Activated T-cell treated with anti-CD3 and anti-CD28 coated beads, Interleukin-2, amount 50 U/mL, for 4 hours (primary cell): ENCODE measurements at regions not wholly inside any gene's neighbourhood (a gene's known extent, or its start where the extent isn't known, plus 50 kb on each side); places are given as distances from the start of the nearest gene placed in this dataset.

Experiments
- ATAC-seq, 2 donors: fragments of 200-7000 bp; cut with Tn5 transposase; one replicate each; pipeline ENCODE4 v1.10.0; 2021
- DNase-seq: peaks from one replicate; pipeline ENCODE4 v3.0.0-alpha.2; 2020
- H3K27me3 Mint-ChIP-seq: one replicate; pipeline ENCODE4 v1.8.0; 2021; ENCODE audit warnings: low read depth, mixed read lengths
- H3K36me3 Mint-ChIP-seq: one replicate; pipeline ENCODE4 v1.8.0; 2022; ENCODE audit warnings: mixed read lengths; ENCODE audit not compliant: insufficient read depth
- H3K4me1 Mint-ChIP-seq: one replicate; pipeline ENCODE4 v1.8.0; 2021; ENCODE audit warnings: low read depth, mixed read lengths
- H3K4me3 Mint-ChIP-seq: one replicate; pipeline ENCODE4 v1.8.0; 2021; ENCODE audit warnings: mild to moderate bottlenecking, moderate library complexity, mixed read lengths
- H3K9me3 Mint-ChIP-seq: one replicate; pipeline ENCODE4 v1.8.0; 2021; ENCODE audit warnings: mixed read lengths

- no peaks in the 10 kb centered on the region for H3K4me1 Mint-ChIP-seq
- H3K36me3 Mint-ChIP-seq = no peaks in the 10 kb centered on the region
- DNase-seq (no peak), ATAC-seq (no peak)
- no peaks in the 10 kb centered on the region for H3K9me3 Mint-ChIP-seq
- H3K4me3 Mint-ChIP-seq = no peak overlapping the region
- no peaks in the 10 kb centered on the region for H3K27me3 Mint-ChIP-seq
Measured at GRCh38 chrX:139091066-139091465, 379.5 kb upstream of the FGF13 start.

GRCh38 chrX:139086246-139086645 is 374.7 kb upstream of the FGF13 start:
- Mint-ChIP-seq H3K27me3 (peaks cover 2% of the 10 kb centered on the region), H3K4me1 (no peaks in the 10 kb centered on the region), H3K36me3 (no peaks in the 10 kb centered on the region), H3K4me3 (no peak overlapping the region), H3K9me3 (no peaks in the 10 kb centered on the region)
- ATAC-seq = no peak
- DNase-seq = no peak

GRCh38 chrX:139085404-139085803 is 373.9 kb upstream of the FGF13 start:
- H3K36me3 Mint-ChIP-seq = no peaks in the 10 kb centered on the region
- no peaks in the 10 kb centered on the region for H3K9me3 Mint-ChIP-seq
- ATAC-seq (no peak), DNase-seq (no peak)
- H3K4me1 Mint-ChIP-seq = no peaks in the 10 kb centered on the region
- peaks cover 2% of the 10 kb centered on the region for H3K27me3 Mint-ChIP-seq
- no peak overlapping the region for H3K4me3 Mint-ChIP-seq

GRCh38 chrX:139083191-139083590 is 371.7 kb upstream of the FGF13 start:
- Mint-ChIP-seq H3K27me3 (peaks cover 2% of the 10 kb centered on the region), H3K4me1 (no peaks in the 10 kb centered on the region), H3K9me3 (no peaks in the 10 kb centered on the region), H3K36me3 (no peaks in the 10 kb centered on the region), H3K4me3 (no peak overlapping the region)
- DNase-seq (no peak), ATAC-seq (no peak)

- Mint-ChIP-seq H3K4me3 (no peak overlapping the region), H3K27me3 (peaks cover 2% of the 10 kb centered on the region), H3K36me3 (no peaks in the 10 kb centered on the region), H3K4me1 (no peaks in the 10 kb centered on the region), H3K9me3 (no peaks in the 10 kb centered on the region)
- DNase-seq (no peak), ATAC-seq (no peak)
Measured at GRCh38 chrX:139081965-139082364, 370.4 kb upstream of the FGF13 start.

GRCh38 chrX:139079789-139080188 is 368.3 kb upstream of the FGF13 start:
- no peak for DNase-seq
- Mint-ChIP-seq H3K9me3 (no peaks in the 10 kb centered on the region), H3K27me3 (peaks cover 2% of the 10 kb centered on the region), H3K36me3 (no peaks in the 10 kb centered on the region), H3K4me1 (no peaks in the 10 kb centered on the region), H3K4me3 (no peak overlapping the region)
- no peak for ATAC-seq

GRCh38 chrX:139078761-139079280 is 367.3 kb upstream of the FGF13 start:
- H3K9me3 Mint-ChIP-seq = no peaks in the 10 kb centered on the region
- no peaks in the 10 kb centered on the region for H3K4me1 Mint-ChIP-seq
- no peaks in the 10 kb centered on the region for H3K36me3 Mint-ChIP-seq
- DNase-seq (no peak), ATAC-seq (no peak)
- H3K27me3 Mint-ChIP-seq = no peaks in the 10 kb centered on the region
- H3K4me3 Mint-ChIP-seq = no peak overlapping the region

- H3K4me3 Mint-ChIP-seq = no peak overlapping the region
- no peaks in the 10 kb centered on the region for H3K9me3 Mint-ChIP-seq
- no peaks in the 10 kb centered on the region for H3K4me1 Mint-ChIP-seq
- ATAC-seq (no peak), DNase-seq (no peak)
- no peaks in the 10 kb centered on the region for H3K36me3 Mint-ChIP-seq
- H3K27me3 Mint-ChIP-seq = no peaks in the 10 kb centered on the region
Measured at GRCh38 chrX:139078342-139078741, 366.8 kb upstream of the FGF13 start.

GRCh38 chrX:139077281-139078250 is 366.0 kb upstream of the FGF13 start:
- H3K4me3 Mint-ChIP-seq = no peak overlapping the region
- no peak for DNase-seq
- H3K9me3 Mint-ChIP-seq = no peaks in the 10 kb centered on the region
- H3K4me1 Mint-ChIP-seq = no peaks in the 10 kb centered on the region
- H3K27me3 Mint-ChIP-seq = no peaks in the 10 kb centered on the region
- no peak for ATAC-seq
- H3K36me3 Mint-ChIP-seq = no peaks in the 10 kb centered on the region

- no peaks in the 10 kb centered on the region for H3K9me3 Mint-ChIP-seq
Measured at GRCh38 chrX:139063364-139063763, 351.8 kb upstream of the FGF13 start.

GRCh38 chrX:139058831-139059495 is 347.4 kb upstream of the FGF13 start:
- no peak overlapping the region for H3K4me3 Mint-ChIP-seq
- DNase-seq (no peak), ATAC-seq (peak in 1 of 2 donors; percentile 38)
- H3K27me3 Mint-ChIP-seq = no peaks in the 10 kb centered on the region
- H3K9me3 Mint-ChIP-seq = peaks cover 5% of the 10 kb centered on the region
- H3K36me3 Mint-ChIP-seq = no peaks in the 10 kb centered on the region
- no peaks in the 10 kb centered on the region for H3K4me1 Mint-ChIP-seq

More at GRCh38 chrX:139063364-139063763, 351.8 kb upstream of the FGF13 start:
- no peak overlapping the region for H3K4me3 Mint-ChIP-seq
- no peaks in the 10 kb centered on the region for H3K27me3 Mint-ChIP-seq
- DNase-seq (no peak), ATAC-seq (no peak)
- no peaks in the 10 kb centered on the region for H3K4me1 Mint-ChIP-seq
- no peaks in the 10 kb centered on the region for H3K36me3 Mint-ChIP-seq

GRCh38 chrX:139052461-139052860 is 340.9 kb upstream of the FGF13 start:
- no peaks in the 10 kb centered on the region for H3K4me1 Mint-ChIP-seq
- H3K9me3 Mint-ChIP-seq = peaks cover 5% of the 10 kb centered on the region
- H3K4me3 Mint-ChIP-seq = no peak overlapping the region
- no peak for ATAC-seq
- H3K27me3 Mint-ChIP-seq = no peaks in the 10 kb centered on the region
- H3K36me3 Mint-ChIP-seq = no peaks in the 10 kb centered on the region
- DNase-seq = no peak

- ATAC-seq = no peak
- no peak for DNase-seq
- H3K36me3 Mint-ChIP-seq = no peaks in the 10 kb centered on the region
- no peak overlapping the region for H3K4me3 Mint-ChIP-seq
- H3K27me3 Mint-ChIP-seq = no peaks in the 10 kb centered on the region
- peaks cover 1% of the 10 kb centered on the region for H3K9me3 Mint-ChIP-seq
- H3K4me1 Mint-ChIP-seq = no peaks in the 10 kb centered on the region
Measured at GRCh38 chrX:139049465-139049864, 337.9 kb upstream of the FGF13 start.

- no peak overlapping the region for H3K4me3 Mint-ChIP-seq
- H3K9me3 Mint-ChIP-seq = peaks cover 3% of the 10 kb centered on the region
- DNase-seq (no peak), ATAC-seq (no peak)
- H3K4me1 Mint-ChIP-seq = no peaks in the 10 kb centered on the region
- no peaks in the 10 kb centered on the region for H3K36me3 Mint-ChIP-seq
- no peaks in the 10 kb centered on the region for H3K27me3 Mint-ChIP-seq
Measured at GRCh38 chrX:139044680-139045079, 333.2 kb upstream of the FGF13 start.

GRCh38 chrX:139039041-139039440 is 327.5 kb upstream of the FGF13 start:
- no peaks in the 10 kb centered on the region for H3K27me3 Mint-ChIP-seq
- ATAC-seq (no peak), DNase-seq (no peak)
- H3K9me3 Mint-ChIP-seq = peaks cover 3% of the 10 kb centered on the region
- no peaks in the 10 kb centered on the region for H3K4me1 Mint-ChIP-seq
- no peak overlapping the region for H3K4me3 Mint-ChIP-seq
- no peaks in the 10 kb centered on the region for H3K36me3 Mint-ChIP-seq
